AG09319 (cell line): ENCODE measurements at regions not wholly inside any gene's neighbourhood (a gene's known extent, or its start where the extent isn't known, plus 50 kb on each side); places are given as distances from the start of the nearest gene placed in this dataset.

Source experiments
- DNase-seq: peaks from one replicate; pipeline ENCODE4 v3.0.0-alpha.2; 2010; ENCODE audit warnings: low read depth; ENCODE audit errors: extremely low read depth
- TF ChIP-seq, protein P1 (sequence below): IDR thresholded peaks from 2 replicates; pipeline ENCODE4 v1.5.1; 2011; ENCODE audit warnings: low read depth, mild to moderate bottlenecking, inconsistent platforms, low read length, moderate library complexity

DNA sequence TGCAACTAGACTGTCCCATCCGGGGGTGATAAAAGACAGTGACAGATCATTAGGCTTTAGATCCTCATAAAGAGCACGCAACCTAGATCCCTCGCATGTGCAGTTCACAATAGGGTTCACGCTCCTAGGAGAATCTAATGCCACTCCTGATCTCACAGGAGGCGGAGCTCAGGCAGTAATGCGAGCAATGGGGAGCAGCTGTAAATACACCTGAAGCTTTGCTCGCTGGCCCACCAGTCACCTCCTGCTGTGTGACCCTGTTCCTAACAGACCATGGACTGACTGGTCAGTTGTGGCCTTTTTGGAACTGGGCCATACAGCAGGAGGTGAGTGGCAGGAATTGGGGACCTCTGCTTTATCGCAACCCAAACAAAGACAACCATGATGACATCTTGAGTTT is 173.2 kb downstream of the DLEU7 start:
- TF ChIP-seq, protein P1, sequence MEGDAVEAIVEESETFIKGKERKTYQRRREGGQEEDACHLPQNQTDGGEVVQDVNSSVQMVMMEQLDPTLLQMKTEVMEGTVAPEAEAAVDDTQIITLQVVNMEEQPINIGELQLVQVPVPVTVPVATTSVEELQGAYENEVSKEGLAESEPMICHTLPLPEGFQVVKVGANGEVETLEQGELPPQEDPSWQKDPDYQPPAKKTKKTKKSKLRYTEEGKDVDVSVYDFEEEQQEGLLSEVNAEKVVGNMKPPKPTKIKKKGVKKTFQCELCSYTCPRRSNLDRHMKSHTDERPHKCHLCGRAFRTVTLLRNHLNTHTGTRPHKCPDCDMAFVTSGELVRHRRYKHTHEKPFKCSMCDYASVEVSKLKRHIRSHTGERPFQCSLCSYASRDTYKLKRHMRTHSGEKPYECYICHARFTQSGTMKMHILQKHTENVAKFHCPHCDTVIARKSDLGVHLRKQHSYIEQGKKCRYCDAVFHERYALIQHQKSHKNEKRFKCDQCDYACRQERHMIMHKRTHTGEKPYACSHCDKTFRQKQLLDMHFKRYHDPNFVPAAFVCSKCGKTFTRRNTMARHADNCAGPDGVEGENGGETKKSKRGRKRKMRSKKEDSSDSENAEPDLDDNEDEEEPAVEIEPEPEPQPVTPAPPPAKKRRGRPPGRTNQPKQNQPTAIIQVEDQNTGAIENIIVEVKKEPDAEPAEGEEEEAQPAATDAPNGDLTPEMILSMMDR: no peak
- DNase-seq: no peak

GRCh38 chr13:50670847-50671496 is 172.5 kb downstream of the DLEU7 start:
- TF ChIP-seq, protein P1: no peak
- no peak for DNase-seq

DNA sequence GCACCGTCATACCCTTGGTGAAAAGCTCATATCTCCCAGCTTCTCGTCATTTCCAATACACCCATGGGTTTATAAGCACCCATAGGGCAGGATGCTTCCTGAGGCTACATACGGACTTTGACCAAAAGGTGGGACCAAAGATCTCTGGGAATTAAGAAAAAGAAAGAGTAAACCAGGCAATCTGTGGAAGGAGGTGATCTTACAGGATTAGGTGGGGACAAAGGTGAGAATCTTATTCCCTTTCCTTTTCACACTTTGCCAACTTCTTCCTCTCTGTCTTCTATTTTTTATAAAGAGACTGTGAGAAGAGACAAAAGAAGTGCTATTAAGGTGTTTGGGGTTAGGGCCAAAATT is 172.0 kb downstream of the DLEU7 start:
- no peak for DNase-seq
- TF ChIP-seq, protein P1: no peak

DNA sequence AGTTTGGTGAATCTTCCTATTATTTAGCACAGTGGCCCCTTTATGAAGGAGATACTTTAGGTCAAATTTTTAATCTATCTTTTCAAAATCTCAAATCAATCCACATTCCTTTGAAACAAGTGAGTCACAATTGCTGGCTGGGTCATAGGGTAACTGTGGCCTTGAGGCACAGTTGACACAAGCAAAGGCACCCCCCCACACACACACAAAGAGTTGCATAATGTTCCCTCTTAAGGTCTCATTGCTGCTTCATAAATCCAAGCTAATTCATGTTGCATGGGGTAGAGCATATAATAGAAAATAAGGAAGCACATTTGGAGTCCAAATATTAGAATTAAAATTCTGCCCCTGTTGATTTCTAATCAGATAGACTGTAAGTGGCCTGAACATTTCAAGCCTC is 171.5 kb downstream of the DLEU7 start:
- TF ChIP-seq, protein P1: no peak
- DNase-seq: no peak

DNA sequence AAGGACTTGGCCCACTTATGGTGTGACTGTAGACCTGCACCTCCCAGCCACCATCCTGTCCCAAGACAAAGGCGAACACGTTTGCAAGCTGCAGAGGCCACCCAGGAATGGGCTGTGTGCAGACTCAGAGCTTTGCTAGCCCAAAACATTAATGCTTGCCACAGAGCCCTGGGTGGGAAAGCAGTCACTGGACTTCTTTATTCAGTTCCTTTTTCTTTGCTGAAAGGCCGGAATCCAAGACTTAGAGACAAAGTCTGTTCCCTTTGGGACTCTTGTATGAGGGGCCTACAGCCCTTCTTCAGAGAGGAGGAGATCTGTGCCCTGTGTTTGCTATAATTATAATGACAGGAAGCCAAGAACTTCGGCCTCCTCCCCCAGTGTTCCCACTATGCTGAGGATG is 167.8 kb downstream of the DLEU7 start:
- TF ChIP-seq, protein P1: no peak
- no peak for DNase-seq

DNA sequence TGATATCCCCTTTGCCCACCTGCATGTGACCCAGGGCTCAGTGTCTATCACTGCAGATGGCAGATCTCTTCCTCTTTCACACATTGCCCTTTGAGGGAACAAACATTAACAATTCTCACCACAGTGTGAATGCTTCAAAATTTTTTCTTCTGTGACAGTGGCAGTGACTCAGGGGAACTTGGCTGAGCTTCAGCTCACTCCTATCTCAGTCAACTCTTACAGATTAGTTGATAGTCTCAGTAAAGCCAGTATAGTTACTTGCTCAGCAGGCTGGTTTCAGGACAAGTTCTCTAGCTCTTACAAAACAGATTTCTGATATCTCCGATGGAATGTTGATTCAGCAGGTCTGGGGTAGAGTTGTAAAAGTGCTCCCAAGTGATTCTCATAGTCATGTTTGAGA is 166.9 kb downstream of the DLEU7 start:
- DNase-seq: no peak
- TF ChIP-seq, protein P1: no peak

DNA sequence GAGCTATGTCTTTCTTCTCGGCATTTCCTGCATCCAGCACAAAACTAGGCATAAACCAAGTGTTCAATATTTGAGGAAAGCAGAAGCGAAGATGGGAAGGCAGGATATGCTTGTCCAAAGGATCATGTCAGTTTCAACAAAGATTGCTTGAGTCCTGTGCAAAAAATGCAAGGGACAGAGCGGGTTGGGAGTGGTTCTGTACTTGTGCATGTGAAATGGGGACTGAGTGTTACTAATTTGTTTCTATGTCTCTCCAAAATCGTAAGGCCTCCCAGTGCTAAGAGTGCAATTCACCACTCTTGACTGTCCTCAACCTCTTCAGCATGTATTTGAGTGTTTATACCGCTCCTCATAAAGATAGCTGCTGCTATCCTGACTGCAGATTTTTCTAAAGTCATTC is 166.2 kb downstream of the DLEU7 start:
- TF ChIP-seq, protein P1: no peak
- no peak for DNase-seq
